Lower leg skin (tissue), 4 donors: ENCODE measurements at regions not wholly inside any gene's neighbourhood (a gene's known extent, or its start where the extent isn't known, plus 50 kb on each side); places are given as distances from the start of the nearest gene placed in this dataset.

Source experiments
- DNase-seq, 2 donors: peaks; one replicate each; pipeline ENCODE4 v3.0.0-alpha.2; 2019; ENCODE audit warnings: low spot score in 2 of 2
- H3K4me3 ChIP-seq: fragments of 200-600 bp; sonication (generic); 2 replicates; pipeline ENCODE4 v1.5.1; 2017; ENCODE audit warnings: mild to moderate bottlenecking, low read depth; ENCODE audit not compliant: poor library complexity, severe bottlenecking
- POLR2A ChIP-seq, 2 donors: fragments of 450-650 bp; IDR thresholded peaks; one replicate each; pipeline ENCODE4 v1.6.1; 2016 to 2017; ENCODE audit warnings: antibody characterized with exemption in 2 of 2, mild to moderate bottlenecking in 1 of 2, moderate library complexity in 1 of 2
- WGBS, 2 donors: methylation state at CpG; one replicate each; pipeline ENCODE4 v1.1.5; 2018; 5-methylcytosine and 5-hydroxymethylcytosine counted together
- intact Hi-C: fragments of 100-400 bp; cut with DNase I; formaldehyde crosslinking; loops from one replicate; pipeline ENCODE4 v1.15.0; 2023; ENCODE audit warnings: low total_unique reads
- TF ChIP-seq, protein P1 (sequence below), 3 donors: fragments of 450-650 bp; IDR thresholded peaks; one replicate each; pipeline ENCODE4 v1.5.1; 2016; ENCODE audit warnings: antibody characterized with exemption in 3 of 3, mild to moderate bottlenecking in 3 of 3, moderate library complexity in 2 of 3

DNA sequence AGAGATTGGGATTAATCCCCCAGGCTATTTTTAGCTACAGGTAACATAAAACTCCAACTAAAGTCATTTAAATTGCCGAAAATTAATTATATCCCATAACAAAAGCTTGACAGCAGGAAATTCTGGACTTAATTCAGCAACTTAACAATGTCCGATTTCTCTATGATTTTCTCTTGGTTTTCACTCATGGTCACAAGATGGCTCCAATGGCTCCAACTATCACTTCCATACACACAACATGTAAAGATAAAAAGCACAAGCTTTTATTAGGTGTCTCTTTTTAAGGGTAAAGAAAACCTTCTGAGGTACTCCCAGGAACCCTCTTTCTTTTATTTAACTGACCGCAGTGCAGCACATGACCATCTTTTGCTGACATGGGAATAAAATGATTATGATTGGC lies 363.5 kb upstream of the PTBP2 start:
- 79 to 83% methylated on average over 3 of the region's 3 CpGs for WGBS, 2 donors
- H3K4me3 ChIP-seq, result no peak overlapping the region
- no peak for TF ChIP-seq POLR2A (IDR thresholded peaks at IDR 0.05)
- TF ChIP-seq, protein P1, sequence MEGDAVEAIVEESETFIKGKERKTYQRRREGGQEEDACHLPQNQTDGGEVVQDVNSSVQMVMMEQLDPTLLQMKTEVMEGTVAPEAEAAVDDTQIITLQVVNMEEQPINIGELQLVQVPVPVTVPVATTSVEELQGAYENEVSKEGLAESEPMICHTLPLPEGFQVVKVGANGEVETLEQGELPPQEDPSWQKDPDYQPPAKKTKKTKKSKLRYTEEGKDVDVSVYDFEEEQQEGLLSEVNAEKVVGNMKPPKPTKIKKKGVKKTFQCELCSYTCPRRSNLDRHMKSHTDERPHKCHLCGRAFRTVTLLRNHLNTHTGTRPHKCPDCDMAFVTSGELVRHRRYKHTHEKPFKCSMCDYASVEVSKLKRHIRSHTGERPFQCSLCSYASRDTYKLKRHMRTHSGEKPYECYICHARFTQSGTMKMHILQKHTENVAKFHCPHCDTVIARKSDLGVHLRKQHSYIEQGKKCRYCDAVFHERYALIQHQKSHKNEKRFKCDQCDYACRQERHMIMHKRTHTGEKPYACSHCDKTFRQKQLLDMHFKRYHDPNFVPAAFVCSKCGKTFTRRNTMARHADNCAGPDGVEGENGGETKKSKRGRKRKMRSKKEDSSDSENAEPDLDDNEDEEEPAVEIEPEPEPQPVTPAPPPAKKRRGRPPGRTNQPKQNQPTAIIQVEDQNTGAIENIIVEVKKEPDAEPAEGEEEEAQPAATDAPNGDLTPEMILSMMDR (IDR thresholded peaks at IDR 0.05), result no peak
- intact Hi-C loops, result no loop called here
- no peak for DNase-seq

DNA sequence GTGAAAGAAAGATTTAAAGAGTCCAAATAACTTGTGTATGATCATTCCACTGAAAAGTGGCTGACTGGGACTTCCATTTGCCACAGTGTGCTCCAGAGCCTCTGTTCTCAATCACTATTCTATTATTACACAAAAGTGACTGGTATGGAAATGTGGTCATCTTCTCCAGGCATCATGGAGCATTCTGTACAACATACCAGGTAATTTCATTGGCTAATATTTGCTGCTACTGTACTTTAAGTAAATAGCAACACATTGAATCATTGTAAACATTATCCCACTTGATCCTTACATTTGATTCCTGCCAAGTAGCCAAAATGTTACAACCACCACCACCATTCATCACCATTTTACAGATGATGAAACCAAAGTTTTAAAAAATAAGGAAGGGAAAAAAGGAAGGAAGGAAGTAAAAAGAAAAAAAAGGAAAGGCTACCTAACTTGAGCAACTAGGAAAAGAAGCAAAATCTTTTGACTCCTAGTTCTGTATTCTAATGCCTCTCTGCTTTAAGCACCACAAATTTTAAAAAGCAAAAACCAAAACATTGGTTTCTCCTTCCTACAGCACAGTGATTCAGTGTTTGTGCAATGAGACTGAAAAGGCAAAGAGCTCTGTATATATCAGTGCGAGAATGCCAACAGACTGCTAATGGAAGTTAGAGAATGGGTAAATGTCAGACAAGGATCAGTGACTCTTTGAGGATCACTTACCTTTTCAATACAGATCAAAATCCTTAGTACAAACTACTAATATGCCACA lies 361.4 kb upstream of the PTBP2 start:
- WGBS, 2 donors, result 87 to 95% methylated on average over 1 of the region's 1 CpG
- no peak overlapping the region for H3K4me3 ChIP-seq
- TF ChIP-seq POLR2A (IDR thresholded peaks at IDR 0.05), result no peak
- TF ChIP-seq, protein P1 (IDR thresholded peaks at IDR 0.05), result no peak
- DNase-seq, result no peak
- intact Hi-C loops, result no loop called here

DNA sequence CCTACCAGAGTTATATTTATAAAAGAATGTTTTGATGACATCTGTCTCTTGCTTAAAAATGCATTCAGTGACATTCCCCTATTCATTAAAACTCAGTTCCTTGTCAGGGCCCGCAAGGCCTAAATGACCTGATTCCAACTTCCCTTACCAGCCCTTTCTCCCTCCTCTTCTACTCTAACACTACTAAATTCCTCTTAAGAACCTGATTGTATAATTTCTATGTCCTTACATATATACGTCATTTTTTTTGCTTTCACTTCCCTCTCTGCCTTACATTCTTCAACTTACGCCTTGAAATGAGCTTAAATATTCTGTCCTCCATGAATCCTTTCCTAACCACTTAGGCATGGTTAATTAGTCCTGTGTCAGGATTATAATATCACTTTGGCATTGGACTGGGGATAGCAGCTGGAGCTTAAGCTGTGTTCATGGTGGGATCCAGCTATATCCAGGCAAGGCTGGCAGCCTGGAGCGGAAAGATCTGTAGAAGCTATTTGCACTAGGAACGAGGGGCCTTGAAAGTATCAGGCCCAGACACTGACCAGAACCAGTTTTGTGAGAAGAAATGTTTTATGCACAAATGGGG lies 360.2 kb upstream of the PTBP2 start:
- intact Hi-C loops, result no loop called here
- WGBS, 2 donors, result 79 to 82% methylated on average over 5 of the region's 5 CpGs
- TF ChIP-seq, protein P1 (IDR thresholded peaks at IDR 0.05), result no peak
- no peak for TF ChIP-seq POLR2A (IDR thresholded peaks at IDR 0.05)
- no peak overlapping the region for H3K4me3 ChIP-seq
- no peak for DNase-seq

DNA sequence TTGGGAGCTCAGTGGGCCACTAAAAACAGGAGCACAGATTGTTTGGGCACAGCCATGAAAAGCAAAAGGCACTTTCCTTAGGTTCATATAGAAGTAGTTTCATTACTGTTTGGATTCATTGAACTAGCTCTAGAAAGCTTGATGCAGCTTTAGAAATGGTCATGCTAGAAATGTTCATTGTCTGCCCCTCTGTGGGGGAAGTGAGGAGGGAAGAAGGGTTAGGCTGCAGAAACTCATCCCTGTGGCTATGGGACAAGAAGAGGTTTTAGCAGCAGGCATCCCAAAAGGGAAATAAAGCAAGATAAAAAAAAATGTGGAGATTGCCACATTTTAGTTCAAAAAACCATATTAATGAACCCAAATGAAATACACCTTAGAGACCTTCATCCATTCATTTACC lies 359.6 kb upstream of the PTBP2 start:
- TF ChIP-seq, protein P1 (IDR thresholded peaks at IDR 0.05), result no peak
- TF ChIP-seq POLR2A (IDR thresholded peaks at IDR 0.05), result no peak
- no peak overlapping the region for H3K4me3 ChIP-seq
- DNase-seq, result no peak
- intact Hi-C loops, result no loop called here

DNA sequence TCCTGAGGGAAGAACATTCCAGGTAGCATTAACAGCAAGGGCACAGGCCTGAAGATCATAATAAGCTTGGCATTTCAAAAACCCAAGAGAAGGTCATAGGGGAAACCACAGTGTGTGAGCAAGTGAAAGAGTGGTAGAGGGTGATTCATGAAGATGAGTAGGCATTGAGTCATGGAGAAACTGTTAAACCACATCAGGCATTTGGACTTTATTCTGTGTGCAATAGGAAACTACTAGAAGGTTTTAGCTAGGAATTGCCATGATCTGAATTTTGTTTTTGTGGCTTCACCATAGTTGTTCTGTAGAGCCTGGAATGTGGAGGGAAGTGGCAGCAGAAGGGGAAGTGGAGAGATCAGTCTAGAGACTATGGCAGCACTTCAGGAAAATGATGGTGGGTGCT lies 359.0 kb upstream of the PTBP2 start:
- TF ChIP-seq, protein P1 (IDR thresholded peaks at IDR 0.05), result no peak
- no peak for TF ChIP-seq POLR2A (IDR thresholded peaks at IDR 0.05)
- intact Hi-C loops, result no loop called here
- no peak for DNase-seq
- no peak overlapping the region for H3K4me3 ChIP-seq

DNA sequence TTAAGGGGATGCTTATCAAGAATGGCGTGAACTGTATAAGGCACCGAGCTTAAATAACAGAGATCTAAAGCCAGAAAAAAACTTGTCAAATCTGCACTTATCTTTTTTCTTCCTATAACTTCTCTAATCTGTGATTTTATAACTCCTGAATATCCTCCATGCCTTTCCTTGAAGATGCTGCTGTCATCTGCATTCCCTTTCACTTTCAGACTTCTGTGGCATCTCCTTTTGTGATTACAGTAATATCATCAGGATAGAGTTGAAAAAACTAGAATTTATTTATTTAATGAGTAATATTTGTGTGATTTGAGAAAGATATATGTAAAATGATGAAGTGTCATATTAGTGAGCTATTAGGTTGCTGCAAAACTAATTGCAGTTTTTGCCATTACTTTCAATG lies 357.8 kb upstream of the PTBP2 start:
- DNase-seq, result no peak
- WGBS, 2 donors, result 90% methylated on average over 2 of the region's 2 CpGs
- intact Hi-C loops, result no loop called here

More for the DNA sequence above, 357.8 kb upstream of the PTBP2 start:
- no peak overlapping the region for H3K4me3 ChIP-seq
- TF ChIP-seq POLR2A (IDR thresholded peaks at IDR 0.05), result no peak
- TF ChIP-seq, protein P1 (IDR thresholded peaks at IDR 0.05), result no peak
